GM18907 (cell line): ENCODE measurements at regions not wholly inside any gene's neighbourhood (a gene's known extent, or its start where the extent isn't known, plus 50 kb on each side); places are given as distances from the start of the nearest gene placed in this dataset.

ENCODE experiments used
- ATAC-seq: cut with Tn5 transposase; IDR thresholded peaks from one replicate; pipeline ENCODE4 v1.9.1; 2021; ENCODE audit warnings: mild to moderate bottlenecking, moderate library complexity; ENCODE audit not compliant: unreplicated experiment

DNA sequence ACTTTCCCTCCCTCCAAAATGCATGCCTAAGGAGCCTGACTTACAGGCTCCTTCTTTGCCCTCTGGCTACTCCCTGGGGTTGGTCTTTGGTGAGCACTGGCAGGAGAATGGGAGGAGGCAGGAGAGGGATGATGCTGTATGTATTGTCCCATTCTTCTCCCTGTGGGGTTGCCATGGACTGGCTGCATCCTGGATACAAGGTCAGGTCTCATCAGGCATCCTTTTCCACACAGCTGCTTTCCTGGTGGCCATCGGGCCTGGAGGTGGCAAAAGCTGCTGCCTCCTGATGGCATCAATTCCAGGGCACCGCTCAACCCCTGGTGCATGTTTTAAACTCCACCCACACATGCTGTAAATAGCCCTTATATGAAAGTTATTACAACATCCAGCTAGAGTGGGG, 257.2 kb downstream of the ETS1 start:
- no peak for ATAC-seq

DNA sequence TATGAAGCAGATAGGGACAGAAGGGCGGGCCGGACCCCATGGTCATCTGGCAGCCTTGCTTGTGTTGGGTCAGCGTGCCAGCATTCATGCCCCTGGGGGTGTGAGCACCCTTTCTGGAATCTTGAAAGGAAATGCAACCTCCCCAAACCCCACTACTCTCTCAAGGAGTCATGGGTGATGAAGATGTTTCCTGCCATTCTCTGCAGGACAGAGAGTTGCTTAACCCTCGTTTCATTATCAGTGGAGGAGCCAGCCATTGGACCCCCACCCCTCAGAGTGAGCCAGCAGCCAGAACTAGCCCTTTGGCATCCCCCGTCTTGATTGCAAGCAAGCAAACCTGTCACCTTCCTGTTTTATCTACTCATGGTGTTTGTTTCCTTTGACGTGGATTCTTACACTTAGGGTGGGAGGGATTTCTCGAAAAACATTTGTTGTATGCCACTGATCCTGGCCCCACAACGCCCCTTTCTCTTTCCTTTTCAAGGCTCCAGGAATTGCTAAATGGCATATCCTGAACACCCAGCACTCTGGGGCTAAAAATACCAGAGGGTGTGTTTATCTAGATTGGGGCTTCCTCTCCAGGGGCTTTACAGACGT, 258.3 kb downstream of the ETS1 start:
- no peak for ATAC-seq

DNA sequence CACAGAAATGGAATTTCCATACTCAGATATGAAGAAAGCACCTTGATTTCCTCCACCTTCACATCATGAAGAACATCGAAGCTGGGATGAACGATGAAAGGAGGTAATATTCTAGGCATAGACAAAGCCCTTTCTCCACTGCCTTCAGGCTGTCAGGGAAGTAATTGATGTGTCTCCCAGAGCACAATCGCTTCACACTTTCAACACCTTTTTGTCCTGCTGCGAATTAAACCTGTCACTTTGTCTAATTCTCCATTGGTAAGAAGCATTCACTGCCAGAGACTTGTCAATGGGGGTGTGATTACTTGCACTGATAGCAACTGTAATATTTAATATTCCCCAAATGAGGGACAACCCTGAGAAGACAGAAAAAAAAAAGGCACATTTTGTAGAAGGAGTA, 260.1 kb downstream of the ETS1 start:
- no peak for ATAC-seq

DNA sequence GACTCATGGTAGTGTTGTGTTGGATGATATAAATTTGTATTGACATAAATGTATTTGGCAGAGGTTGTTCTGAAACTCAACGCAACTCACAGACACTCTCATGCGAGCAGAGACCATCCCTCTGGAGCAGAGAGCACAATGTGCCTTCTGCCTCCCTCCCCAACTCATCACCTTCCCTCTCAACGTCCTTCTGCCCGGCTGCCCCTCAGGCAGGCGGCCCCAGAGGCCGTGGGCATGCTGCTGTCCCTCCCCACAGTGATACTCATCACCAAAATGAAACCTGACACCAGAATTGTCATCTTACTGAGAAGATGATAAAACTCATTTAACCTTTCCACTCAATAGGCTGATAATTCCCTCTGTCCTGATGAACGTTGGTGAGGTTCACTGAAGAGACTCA, 260.6 kb downstream of the ETS1 start:
- no peak for ATAC-seq

DNA sequence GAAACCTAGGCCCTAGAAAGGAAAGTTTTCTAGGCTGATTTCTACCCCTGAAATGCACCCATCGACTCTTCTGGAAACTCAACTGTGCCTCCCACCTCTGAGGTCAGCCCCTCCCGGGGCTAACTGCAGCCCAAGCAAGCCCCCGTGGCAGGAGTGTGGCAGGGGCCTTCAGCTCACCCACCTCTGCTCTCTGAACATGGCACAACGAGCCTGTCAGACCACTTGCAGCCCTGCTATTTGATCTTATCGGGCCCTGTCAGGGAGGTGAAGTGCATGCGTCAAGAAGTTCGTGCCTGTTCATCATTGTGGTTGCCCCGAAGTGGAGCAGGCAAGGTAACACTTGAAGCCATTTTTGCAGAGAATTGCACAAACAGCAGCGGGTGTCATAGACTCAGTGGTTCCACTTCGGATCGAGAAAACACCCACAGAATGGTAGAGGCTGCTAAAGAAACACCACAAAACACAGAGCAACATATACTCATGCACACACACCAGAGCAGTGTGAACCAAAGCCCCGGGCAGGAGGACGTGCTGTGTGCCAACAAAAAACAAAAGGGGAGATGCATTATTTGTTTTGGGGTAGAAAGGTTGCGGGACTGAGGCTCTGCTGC, 262.7 kb downstream of the ETS1 start:
- ATAC-seq: no peak

DNA sequence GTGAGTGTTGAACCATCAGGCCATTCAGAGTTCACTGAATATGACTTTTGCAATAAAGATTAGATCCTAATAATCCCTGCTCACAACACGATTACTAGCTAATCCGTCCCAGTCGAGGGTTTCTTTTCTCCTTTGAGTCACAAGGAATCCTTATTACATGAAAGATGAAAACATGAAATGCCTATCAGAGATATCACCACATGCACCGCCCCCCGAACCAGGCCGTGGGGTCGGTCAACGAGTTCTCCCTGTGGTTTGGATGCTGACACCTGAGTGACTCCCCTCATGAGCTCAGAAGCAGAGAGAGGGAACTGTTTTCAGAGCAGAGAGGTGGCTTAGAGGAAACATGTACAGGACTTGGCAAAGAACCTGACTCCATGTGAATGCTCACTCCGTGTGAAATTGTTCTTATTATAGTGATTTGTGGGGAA, 263.3 kb downstream of the ETS1 start:
- no peak for ATAC-seq

DNA sequence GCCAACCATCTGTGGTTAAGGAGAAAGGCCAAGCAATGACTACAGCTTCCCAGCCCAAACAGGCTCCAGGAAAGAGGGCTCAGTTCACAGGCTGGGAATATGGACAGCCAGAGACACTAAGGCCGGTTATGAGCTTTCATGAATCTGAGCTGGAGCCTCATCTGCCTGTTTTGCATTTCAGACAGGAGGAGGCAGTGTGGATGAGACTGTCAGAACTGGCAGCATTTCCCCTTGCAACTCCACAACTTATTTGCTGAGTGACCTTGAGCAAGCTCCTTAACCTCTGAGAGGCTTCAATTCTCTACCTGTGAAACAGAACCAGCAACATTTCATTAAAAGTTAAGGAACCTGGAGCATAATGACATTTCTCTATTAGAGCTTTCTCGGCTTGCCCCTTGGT, 264.0 kb downstream of the ETS1 start:
- ATAC-seq: peak; percentile 37

DNA sequence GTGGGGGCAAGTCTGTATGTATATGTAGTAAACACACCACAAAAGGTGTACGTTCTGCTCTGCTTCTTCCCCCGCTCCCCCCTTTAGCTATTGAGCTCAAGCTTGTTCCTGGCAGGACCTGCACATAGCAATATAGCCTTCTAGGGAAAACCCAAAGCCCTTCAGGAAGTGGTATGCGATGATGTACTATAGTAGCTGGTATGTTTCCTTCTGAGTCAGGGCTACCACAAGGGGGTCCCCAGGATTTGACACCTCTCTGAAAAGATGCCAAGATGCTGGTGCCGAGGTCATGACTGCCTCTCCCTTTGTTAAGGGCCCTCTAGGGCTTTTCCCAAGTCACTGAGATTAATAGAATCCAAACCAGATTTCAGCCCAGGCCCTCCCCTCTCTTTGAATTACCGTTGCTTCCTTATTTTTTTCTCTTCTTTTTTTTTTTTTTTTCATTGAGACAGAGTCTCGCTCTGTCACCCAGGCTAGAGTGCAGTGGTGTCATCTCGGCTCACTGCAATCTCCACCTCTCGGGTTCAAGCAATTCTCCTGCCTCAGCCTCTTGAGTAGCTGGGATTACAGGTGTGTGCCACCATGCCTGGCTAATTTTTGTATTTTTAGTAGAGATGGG, 268.4 kb downstream of the ETS1 start:
- peak; percentile 94 for ATAC-seq

DNA sequence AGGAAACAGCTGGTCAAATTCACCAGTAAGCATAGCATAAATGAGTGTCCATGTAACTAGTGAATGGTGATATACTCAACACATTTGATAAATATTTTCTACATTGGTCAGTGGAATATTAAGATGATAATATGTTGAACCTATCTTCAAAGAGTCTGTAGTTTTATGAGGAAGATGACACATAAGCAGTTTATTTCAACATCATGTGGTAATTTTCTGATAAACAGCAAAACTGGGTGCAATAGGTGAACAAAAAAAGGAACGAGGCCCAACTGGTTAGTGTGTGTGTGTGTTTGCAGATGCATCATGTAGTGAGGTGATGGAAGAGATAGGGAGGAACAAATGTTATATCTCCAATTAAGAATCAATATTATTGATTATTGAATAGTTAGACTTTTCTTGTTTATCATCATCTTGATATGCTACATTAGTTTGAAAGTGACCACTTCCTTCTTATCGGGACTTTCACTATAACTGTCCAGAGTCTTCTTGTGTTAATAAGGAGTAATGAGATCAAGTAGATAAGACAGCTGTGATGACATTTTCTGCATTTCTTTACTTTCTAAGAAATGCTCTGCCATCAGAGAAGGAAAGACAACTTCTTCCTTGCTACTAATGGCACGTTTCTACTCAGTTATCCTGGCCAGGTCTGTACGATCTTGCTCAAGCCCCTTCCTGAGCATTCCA, 270.7 kb downstream of the ETS1 start:
- ATAC-seq: no peak

DNA sequence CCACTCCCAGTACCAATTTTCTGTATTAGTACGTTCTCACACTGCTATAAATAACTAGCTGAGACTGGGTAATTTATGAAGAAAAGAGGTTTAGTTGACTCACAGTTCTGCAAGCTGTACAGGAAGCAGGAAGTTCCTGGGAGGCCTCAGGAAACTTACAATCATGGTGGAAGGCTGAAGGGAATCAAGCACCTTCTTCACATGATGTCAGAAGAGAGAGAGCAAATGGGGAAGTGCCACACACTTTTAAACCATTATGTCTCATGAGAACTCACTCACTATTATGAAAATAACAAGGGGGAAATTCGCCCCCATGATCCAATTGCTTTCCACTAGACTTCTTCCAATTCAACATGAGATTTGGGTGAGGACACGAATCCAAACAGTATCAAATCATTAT, 271.4 kb downstream of the ETS1 start:
- ATAC-seq: no peak

DNA sequence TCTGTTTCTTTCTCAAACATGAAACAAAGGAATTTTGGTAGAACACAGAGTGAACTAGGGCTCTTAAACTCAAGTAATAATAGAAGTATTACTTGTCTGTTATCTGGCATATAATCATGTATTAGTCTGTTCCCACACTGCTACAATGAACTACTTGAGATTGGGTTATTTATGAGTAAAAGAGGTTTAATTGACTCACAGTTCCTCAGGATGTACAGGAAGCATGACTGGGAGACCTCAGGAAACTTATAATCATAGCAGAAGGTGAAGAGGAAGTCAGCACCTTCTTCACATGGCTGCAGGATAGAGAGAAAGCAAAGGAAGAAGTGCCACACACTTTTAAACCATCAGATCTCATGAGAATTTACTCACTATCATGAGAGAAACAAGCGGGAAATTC, 273.4 kb downstream of the ETS1 start:
- ATAC-seq: no peak

DNA sequence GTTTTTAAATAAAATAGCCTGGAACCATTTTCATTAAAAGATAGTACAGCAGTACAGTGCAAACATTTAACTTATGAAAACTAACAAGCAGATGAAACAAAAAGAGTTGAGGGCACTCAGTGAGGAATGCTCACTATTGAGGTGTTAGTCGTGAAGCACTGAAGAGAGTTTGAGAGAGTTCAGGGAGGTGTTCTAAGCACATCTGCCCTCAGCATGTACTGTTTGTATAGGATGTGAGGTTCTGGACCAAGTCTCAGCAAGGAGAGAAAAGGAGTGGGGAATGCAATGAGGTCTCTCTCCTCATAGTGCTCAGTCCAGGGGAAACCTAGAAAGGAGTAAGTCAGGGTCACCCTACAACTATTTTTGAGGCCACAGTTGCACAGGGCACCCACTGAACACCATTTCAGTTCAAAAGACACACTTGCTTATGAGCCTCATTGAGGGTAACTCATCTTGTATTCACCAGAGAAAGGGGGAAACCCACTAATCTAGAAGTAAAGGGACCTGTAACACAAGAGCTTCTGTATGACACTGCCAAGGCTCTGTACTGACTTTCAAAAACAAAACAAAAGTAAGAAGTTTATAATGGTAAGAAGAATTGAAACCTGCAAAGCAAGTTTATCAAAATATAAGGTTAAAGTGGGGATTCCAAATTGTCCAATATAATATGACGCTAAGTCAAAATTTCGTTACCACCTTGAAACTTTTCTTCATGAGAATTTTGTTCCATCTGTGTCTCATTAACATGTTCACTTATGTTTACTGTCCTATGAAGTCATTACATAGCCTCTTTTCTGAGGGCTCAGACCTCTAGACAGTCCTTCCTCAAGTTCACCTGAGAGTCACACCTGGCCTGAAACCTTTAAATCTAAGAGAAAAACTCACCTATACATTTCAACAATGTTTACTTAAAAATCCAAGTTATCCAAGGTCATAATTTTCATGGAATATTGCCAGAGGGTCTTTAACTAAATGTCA, 275.3 kb downstream of the ETS1 start:
- peak; percentile 60 for ATAC-seq

DNA sequence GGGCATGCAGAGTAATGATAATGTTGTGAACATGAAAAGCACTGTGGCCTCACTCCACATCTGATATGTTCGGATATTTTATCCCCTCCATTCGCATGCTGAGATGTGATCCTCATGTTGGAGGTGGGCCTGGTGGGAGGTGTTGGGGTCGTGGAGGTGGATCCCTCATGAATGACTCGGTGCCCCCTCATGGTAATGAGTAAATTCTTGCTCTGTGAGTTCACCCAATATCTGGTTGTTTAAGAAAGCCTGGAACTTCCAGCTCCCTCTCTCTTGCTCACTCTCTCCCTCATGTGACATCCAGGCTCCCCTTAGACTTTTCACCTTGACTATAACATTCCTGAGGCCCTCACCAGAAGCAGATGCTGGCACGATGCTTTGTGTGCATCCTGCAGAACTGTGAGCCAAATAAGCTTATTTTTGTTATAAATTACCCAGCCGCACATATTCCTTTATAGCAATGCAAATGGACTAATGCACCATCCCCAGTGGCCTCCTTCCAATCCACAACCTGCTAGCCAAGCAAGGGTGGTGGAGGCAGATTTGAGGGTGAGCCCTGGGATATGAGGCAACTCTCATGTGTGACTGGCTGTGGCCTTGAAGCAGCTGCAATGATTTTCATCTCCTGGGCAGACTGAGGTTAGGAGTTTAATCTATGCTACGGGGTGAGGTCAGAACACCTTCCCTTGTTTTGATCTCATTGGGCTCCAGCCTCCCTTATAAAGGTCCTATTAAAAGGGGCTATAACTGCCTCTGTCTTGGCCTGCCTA, 276.5 kb downstream of the ETS1 start:
- no peak for ATAC-seq

DNA sequence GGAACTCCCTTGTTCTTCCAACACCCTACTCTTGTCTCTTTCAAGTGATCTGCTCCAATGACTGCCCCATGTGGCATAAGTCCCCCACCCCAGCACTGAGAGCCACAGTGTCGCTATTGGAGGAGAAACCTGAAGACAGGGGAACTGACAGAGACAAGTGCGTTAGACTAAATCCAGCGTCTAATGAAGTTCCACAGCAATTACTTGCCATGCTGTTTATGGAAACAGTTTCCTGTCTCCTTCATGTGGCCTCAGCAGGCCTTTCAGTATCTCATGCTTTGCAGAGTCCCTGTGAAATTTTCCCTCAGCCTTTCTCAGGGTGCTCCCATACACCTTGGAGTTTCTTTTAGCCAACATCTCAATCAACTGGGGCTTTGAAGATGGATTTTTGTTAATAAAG, 277.4 kb downstream of the ETS1 start:
- no peak for ATAC-seq

DNA sequence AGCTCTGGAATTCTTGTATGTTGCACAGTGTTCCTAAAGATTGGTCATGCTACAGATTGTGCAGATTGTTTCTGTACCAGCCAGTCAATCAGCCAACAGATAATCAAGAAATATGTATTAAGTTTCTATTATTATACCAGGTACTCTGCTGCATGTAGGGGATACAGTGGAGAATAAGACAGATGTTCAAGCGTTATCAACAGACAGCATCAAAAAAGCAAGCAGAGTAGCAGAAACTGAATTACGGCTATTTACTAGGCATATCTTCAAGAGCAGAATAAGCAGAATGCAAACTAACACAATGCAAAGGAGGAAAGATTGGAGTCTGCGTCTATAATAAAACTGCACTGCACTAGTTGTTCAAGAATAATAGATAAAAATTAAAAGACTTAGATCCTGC, 278.6 kb downstream of the ETS1 start:
- no peak for ATAC-seq

DNA sequence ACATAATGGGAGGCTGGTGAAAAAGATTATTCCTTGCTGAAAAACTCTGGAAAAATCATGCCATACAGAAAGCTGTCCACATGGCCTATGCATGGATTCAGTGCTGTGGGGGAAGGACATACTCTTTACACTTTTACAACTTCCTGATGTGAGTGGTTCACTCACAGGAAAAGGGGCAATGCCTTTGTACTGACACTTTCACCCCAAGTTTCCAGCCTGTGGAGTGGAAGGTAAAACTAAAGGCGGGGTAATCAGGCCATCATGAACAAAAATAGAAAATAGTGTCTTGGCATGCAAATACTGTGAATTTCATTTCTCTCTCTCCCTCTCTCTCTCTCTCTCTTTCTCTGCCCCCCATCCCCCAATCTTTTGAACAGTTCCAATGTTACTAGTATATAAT, 281.8 kb downstream of the ETS1 start:
- no peak for ATAC-seq

DNA sequence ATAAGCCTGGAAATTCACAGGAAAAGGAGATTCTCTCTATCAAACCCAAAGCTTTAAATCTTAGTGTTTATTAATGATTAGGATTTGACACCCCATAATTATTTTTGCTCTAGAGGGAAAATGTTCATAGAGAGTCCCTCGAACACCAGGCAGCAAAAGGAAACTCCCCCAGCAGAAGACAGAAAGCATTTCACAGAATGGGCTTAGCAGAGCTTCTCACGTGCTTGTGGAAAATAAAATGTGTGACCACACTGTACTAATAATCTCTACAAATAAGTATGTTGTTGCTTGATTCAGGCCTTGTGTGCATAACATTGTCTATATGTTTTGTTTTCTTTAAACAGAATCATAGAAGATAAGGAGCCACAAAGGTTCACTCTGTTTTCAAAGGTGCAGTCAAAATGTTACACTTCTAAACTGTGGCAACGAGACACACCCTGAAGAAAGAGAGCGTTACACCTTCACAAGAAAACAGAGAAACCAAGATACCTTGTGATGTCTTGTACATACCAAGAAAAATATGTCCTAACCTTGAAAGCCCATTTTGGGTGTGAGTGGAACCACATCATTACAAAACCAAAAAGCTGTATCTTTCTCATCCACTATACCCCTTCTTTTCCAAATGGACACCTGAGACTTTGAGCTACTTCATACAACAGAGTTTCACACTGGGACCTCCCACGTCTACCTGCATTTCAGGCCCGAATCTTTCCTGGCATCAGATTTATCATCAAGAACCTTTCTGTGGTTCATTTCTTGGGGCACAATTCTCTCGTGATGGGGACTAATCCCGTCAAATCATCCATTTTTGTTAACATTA, 282.5 kb downstream of the ETS1 start:
- no peak for ATAC-seq

DNA sequence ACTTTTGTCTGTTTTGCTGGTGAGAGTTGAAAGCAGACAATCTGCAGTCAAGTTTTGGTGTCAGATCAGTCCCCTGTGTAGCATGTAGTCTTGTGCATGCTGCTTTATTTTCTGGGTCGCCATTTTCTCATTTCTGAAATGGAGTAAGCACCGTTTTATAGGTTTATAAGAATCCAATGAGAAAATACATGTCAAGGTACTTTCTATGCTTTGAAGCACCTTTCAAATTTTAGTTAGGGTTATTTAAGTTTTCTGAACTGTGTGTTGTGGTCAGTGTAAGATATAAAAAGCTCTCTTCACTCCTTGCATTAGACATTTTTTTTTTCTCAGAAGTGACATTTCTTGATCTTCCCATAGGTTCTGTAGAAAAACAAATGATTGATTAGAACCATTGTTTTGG, 283.2 kb downstream of the ETS1 start:
- ATAC-seq: no peak

DNA sequence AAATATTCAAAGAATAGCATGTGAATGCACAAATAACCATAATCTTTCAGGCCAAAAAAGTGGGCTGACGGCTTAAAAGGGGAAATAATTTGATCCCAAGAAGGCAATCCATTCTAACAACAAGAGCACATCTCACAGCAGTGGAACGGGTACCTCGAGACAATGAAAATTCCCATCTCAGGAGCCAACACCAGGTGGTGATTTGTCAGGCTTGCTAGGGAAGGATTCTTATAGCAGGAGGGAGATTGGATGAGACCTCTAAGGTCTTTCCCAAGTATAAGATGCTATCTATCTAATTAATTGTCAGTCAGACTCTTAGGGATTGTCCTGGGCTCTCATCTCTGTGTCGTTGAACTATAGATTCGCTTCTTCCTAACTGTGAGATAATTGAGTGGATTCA, 284.0 kb downstream of the ETS1 start:
- no peak for ATAC-seq
